GM08714 (cell line): ENCODE measurements at regions not wholly inside any gene's neighbourhood (a gene's known extent, or its start where the extent isn't known, plus 50 kb on each side); places are given as distances from the start of the nearest gene placed in this dataset.

Source experiments
- H3K4me3 ChIP-seq: fragments of 200-500 bp; sonication (Bioruptor generic); 2 replicates; pipeline ENCODE4 v1.5.1; 2014; ENCODE audit warnings: mild to moderate bottlenecking, low read length, inconsistent platforms
- ZNF274 ChIP-seq: IDR thresholded peaks from 2 replicates; pipeline ENCODE4 v1.6.1; 2012; ENCODE audit warnings: mild to moderate bottlenecking, low read depth, low read length

DNA sequence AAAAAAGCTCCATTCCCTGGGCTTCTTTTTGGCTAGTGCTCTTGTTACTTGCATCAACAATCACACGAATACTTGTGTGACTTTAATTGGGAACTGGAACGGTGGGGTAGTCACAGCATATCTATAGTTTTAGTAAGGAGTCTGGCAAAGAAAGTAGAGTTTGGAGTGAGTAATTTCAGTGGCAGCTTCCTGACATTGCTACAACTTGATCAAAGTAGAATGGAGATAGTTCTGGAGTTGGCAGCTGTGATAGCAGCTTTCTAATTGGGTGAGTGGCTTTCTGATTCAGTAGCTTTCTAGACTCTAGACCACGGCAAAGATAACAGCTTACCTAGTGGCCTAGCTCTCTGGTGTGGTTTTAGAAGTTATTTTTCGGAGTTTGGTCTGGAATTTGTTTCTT lies 475.0 kb downstream of the TUSC7 start:
- TF ChIP-seq ZNF274 = no peak
- no peak overlapping the region for H3K4me3 ChIP-seq

DNA sequence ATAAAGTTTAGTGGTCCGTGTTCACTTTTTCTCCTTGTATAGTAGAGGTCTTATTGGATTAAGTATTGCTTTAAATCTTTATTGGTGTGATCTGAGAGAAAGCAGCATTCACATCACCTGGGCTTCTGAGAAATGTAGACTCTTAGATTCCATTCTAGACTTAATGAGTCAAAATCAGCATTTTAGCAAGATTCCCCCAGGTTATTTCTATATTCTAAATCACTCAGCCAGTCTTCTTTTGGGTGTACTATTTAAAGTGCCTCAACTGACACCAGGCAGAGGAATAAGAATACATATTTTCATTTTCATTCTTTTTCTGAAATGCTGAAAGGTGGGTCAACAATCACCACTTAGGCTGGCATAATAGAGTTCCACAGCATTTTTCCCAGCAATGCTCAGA lies 481.7 kb downstream of the TUSC7 start:
- no peak overlapping the region for H3K4me3 ChIP-seq
- TF ChIP-seq ZNF274 = no peak

DNA sequence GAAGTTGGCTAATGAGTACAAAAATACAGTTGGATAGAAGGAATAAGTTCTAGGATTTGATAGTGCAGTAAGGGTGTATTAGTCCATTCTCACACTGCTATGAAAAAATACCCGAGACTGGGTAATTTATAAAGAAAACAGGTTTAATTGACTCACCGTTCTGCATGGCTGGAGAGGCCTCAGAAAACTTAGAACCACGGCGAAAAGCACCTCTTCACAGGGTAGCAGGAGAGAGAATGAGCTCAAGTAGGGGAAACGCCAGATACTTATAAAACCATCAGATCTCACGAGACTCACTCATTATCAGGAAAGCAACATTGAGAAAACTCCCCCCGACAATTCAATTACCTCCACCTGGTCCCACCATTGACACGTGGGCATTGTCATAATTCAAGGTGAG lies 483.3 kb downstream of the TUSC7 start:
- H3K4me3 ChIP-seq = no peak overlapping the region
- no peak for TF ChIP-seq ZNF274

DNA sequence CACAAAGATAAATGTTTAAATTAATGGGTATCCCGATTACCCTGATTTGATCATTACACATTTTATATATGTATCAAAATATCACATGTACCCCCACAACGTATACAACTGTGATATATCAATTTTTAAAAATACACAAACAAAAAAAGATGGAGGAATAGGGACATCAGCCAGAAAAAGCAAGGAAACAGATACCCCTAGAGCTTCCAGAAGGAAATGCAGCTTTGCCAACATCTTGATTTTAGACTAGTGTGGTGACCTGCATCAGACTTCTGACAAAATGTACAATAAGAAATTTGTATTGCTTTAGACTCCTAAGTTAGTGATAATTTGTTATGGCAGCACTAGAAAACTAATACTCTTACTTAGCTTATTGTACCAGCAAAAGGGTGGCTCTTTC lies 483.8 kb downstream of the TUSC7 start:
- no peak overlapping the region for H3K4me3 ChIP-seq

DNA sequence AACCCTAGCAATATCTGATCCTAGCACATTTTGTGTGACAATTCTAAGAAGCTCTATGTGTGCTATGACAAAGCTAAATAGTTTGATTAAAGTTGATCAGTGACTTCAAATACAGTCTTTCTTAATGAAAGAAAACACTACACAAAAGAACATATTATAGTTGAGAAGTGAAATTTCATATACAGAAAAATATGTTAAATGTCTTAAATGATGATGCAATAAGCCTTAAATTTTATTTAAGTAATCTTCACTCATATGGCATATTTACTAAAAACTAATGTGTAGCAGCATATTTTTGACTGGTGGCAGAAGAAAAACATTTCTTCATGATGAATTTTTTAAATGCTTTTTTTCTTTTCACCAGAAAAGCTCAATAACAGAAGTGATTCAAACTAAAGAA lies 485.5 kb downstream of the TUSC7 start:
- no peak for TF ChIP-seq ZNF274
- no peak overlapping the region for H3K4me3 ChIP-seq

More for the DNA sequence above, 483.8 kb downstream of the TUSC7 start:
- TF ChIP-seq ZNF274 = no peak

DNA sequence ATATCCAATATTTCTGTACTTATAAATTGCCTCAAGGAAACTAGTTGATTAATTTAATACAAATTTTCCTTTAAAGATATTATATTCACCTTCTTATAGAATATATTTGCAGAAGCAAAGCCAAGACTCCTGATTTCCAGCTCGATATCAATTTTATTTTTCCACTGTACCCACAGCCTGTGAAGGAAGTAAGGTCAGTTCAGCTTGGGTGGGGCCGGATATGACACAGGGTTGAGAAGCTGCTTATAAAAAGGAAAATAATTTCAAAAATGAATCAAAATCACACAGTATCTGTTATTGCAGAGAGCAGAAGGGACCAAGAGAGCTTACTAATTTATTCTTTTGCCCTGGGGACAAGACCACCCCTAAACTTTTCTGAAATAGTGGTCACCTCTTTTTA lies 491.4 kb downstream of the TUSC7 start:
- TF ChIP-seq ZNF274 = no peak
- no peak overlapping the region for H3K4me3 ChIP-seq

DNA sequence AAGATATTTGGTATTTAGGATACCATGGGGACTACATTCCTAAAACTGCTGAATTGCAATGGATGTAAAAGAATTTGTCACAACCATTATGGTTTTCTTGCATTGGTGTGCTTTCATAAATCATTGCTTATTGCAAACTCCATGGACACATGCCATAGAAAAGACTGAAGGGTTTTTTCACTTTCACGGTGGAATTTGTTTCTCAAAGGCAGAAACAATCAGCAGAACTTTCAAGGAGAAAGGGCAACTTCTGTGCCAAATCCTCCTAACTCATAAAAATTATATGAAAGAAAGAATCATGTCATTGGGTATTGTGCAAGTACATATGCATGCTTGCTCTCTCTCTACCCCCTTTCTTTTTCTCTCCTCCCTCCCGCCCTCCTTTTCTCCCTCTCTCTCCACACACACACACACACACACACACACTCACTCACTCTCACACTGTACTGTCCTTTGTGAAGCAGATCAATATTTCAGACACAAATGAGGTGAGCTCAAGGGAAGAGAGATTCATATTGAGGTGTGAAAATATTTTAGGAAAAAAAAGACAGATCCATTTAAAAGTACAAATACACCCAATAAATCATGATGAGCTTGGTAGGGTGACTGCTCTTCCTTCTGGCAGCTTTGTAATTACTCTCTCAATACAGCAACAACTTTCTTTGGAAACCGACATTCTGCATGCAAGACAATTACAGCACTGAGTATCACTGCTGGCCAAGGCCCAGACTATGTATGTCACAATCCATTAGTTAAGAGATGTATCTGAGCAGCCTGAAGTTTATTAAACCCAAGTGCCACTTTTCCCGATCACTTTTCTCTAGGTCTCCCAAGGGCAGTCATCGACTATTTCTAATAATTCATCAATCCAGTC lies 492.6 kb downstream of the TUSC7 start:
- TF ChIP-seq ZNF274 = no peak
- no peak overlapping the region for H3K4me3 ChIP-seq

DNA sequence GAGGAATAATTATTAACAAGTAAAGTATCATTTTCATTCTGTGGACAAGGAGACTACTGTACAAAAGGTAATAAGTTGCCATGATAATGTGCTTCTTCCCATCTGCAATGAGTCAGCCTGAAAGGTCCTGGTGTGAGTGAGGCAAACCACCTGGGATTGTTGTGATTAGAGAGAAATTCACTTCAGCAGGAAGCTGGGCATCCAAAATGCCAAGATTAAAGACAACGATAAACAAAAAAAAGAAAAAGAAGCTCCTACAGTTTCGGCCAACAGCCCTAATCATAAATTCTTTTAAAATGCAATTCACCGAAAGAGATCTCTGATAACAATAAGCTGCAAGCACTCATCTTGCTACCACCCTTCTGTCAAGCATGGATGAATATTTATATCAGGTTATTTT lies 507.8 kb downstream of the TUSC7 start:
- no peak for TF ChIP-seq ZNF274
- no peak overlapping the region for H3K4me3 ChIP-seq

DNA sequence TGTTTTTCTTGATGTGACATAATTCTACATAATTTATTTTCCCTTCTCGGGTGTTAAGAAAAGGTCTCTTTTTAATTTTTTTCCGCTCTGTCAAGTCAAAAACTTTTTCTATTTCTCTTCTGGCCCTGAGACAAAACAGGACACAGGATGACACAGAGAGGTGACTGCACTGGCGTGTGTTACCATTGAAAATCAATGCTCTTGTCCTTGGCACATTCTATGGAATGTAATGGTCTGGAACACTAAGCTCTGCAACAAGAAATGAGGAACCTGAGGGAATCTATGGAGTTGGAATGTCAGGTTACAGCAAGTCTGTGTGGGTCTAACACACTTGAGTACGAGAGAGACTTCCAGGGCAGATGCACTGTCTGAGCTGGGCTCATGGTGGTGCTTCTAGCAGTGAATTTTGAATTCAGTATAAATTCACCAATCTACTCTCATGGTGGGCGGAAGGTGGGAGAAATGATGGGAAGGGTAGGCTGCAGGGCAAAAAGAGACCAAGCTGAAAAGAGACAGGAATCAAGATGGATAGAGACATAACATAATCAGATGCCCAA lies 508.3 kb downstream of the TUSC7 start:
- TF ChIP-seq ZNF274 = no peak
- H3K4me3 ChIP-seq = no peak overlapping the region

DNA sequence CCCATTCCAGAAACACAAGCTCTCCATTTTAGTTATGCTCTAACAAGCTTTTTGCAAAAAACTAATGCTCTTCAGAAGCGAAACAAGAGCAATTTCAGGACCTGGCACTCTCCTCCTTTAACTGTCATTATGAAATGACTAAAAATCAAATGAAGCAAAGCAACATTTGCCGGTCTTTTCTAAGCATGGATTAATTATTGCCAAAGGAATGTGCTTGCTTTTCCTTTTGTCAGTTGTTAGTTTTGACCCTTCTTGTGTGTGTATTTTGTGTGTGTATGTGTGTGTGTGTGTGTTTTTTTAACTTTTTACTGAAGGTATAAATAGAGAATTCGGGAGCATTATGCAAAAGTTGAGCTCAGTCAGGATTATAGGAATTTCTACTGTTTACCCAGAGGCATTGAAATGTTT lies 509.1 kb downstream of the TUSC7 start:
- no peak overlapping the region for H3K4me3 ChIP-seq
- TF ChIP-seq ZNF274 = no peak

DNA sequence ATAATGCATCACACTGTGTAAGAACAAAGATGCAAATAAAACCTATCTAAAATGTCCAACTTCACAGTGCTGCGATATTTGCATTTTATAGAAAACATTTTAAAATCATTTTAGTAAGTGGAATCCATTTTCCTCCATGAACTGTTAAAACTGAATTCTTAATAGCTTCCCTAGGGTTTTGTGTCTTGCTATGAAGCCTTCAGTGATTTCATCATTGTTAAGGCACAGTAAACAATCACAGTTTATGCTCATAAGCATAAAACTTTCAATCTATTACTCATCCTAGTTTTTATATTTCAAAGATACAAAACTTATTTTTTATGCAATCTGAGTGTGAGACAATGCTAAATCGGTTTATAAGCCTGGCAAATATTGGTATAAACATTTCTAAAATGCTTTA lies 509.7 kb downstream of the TUSC7 start:
- H3K4me3 ChIP-seq = no peak overlapping the region
- no peak for TF ChIP-seq ZNF274

DNA sequence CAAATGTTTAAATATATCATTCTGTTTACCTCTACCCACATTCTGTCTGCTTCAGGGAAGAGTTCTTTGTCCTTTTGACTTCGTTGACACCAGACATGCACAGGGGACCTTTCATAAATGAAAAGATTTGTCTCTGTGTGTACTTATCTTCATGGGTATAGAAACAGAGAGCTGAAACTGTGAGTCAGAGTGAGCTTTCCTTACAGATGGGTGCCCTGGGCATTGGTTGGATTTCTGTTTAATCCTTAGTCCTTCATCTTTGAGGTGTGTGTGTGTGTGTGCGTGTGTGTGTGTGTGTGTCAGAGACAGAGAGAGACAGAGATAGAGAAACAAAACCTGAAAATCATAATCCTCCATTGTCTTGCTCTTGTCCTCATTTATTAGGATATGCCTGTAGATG lies 517.4 kb downstream of the TUSC7 start:
- no peak for TF ChIP-seq ZNF274
- H3K4me3 ChIP-seq = no peak overlapping the region

DNA sequence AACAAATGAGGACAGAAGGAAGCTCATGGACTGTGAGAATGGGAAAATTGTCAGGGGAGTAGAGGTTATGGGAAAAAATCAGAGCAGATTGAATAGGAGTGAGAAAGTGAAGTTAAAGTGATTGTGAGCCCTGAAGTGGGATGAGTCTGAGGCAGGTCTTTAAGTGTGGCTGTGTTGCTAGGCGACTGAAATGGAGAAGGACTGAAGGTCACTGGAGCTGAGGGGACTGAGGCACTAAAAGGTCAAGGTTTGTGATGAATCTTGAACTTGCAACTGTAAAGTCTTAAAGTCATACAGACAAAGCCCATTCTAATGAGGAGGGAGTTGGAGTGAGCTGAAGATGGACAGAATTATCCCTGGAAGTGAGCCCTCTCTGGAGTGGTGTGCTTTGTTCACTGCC lies 518.9 kb downstream of the TUSC7 start:
- no peak overlapping the region for H3K4me3 ChIP-seq
- TF ChIP-seq ZNF274 = no peak

DNA sequence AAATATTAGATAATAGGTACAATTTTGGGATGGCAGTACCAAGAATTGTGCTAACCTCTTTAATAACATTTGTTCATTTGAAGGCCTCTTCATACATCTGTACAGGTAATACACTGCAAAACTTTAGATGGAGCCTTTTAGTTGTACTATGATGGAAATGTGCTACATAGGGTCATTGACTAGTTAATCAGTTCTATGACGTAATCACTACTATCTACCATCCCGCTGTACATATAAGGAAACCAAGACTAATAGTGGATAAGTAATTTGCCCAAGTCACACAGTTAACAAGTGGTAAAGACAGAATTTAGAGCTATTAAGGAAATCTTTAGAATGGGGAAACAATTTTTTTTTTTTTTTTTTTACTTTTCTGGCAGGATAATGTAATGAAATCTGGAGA lies 521.3 kb downstream of the TUSC7 start:
- no peak overlapping the region for H3K4me3 ChIP-seq
- no peak for TF ChIP-seq ZNF274

DNA sequence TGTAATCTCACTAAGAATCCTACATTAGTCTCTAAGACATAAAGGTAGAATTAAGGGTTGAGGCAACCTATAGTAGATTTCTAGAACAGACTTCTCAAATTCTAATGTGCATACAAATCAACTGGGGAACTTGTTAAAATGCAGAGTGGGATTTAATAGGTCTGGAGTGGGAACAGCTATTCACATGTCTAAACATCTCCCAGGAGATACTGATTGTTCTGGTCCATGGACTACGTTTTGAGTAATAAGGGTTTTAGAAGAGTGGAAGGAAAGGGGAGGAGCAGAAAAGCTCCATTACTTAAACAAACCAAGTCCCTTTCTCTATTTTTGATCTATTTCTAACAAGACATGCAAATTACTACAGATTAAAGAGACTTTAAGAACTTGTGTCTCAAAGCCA lies 524.8 kb downstream of the TUSC7 start:
- H3K4me3 ChIP-seq = no peak overlapping the region
- TF ChIP-seq ZNF274 = no peak

DNA sequence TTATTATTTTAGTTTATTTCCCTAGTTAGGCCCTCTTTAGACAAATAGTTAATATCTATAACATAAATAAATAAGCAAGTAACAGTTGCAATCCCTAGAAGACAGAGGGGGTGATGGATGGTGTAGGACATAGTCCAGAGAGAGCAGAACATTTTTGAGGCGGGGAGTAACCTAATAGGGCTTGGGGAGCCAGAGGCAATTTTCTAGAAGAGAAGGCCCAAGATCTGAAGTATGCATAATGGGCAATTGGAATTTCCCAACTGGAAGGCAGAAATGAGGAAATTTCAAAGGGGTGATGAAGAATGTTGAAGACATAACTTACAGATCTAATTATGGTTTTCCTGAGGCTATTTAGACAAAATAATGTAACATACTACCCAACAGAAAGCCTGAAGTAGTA lies 525.7 kb downstream of the TUSC7 start:
- no peak for TF ChIP-seq ZNF274

DNA sequence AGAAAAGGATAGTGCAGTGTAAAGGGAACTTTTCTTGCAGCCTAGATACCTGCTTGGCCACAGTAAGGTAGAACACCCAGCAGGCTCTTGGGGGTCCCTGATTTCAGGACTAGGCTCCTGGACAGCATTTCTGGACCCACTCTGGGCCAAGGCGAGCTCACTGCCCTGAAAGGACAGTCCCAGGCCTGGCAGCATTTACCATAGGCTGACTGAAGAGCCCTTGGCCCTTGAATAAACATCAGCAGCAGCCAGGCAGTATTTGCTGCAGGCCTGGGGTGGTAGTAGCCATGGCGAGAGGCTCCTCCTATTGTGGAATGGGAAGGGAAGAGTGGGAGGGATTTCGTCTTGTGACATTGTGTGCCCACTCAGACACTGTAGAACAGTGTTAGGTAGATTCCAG lies 529.2 kb downstream of the TUSC7 start:
- no peak for TF ChIP-seq ZNF274
- H3K4me3 ChIP-seq = no peak overlapping the region

More for the DNA sequence above, 525.7 kb downstream of the TUSC7 start:
- no peak overlapping the region for H3K4me3 ChIP-seq
